Amygdala (tissue), 56 donors: ENCODE measurements at regions not wholly inside any gene's neighbourhood (a gene's known extent, or its start where the extent isn't known, plus 50 kb on each side); places are given as distances from the start of the nearest gene placed in this dataset.

Experiments
- DNase-seq, 56 donors: peaks; one replicate each; lab custom pipeline; 2025; lab: John Stamatoyannopoulos, UW

- DNase-seq = no peak
Measured at GRCh38 chr9:29685531-29685930, 2112.2 kb upstream of the C9orf72 start.

- no peak for DNase-seq
Measured at GRCh38 chr9:29691145-29691544, 2117.9 kb upstream of the C9orf72 start.

GRCh38 chr9:29691758-29692407 is 2118.6 kb upstream of the C9orf72 start:
- peak in 5 of 56 donors; percentile 0 to 22 (median 4) for DNase-seq

GRCh38 chr9:29697011-29697410 is 2123.7 kb upstream of the C9orf72 start:
- DNase-seq = no peak

- no peak for DNase-seq
Measured at GRCh38 chr9:29701559-29701958, 2128.3 kb upstream of the C9orf72 start.

GRCh38 chr9:29701971-29702370 is 2128.7 kb upstream of the C9orf72 start:
- no peak for DNase-seq

- no peak for DNase-seq
Measured at GRCh38 chr9:29714860-29715259, 2141.6 kb upstream of the C9orf72 start.

- no peak for DNase-seq
Measured at GRCh38 chr9:29717631-29718030, 2144.3 kb upstream of the C9orf72 start.

GRCh38 chr9:29730163-29730562 is 2156.9 kb upstream of the C9orf72 start:
- DNase-seq = no peak

GRCh38 chr9:29740518-29740917 is 2167.2 kb upstream of the C9orf72 start:
- DNase-seq = no peak

- DNase-seq = no peak
Measured at GRCh38 chr9:29741169-29741568, 2167.9 kb upstream of the C9orf72 start.

- no peak for DNase-seq
Measured at GRCh38 chr9:29750062-29750461, 2176.8 kb upstream of the C9orf72 start.

GRCh38 chr9:29751226-29751625 is 2177.9 kb upstream of the C9orf72 start:
- DNase-seq = no peak

GRCh38 chr9:29753638-29754037 is 2180.4 kb upstream of the C9orf72 start:
- no peak for DNase-seq

- DNase-seq = no peak
Measured at GRCh38 chr9:29769019-29769418, 2195.7 kb upstream of the C9orf72 start.

- DNase-seq = no peak
Measured at GRCh38 chr9:29773676-29774075, 2200.4 kb upstream of the C9orf72 start.

GRCh38 chr9:29775491-29775890 is 2202.2 kb upstream of the C9orf72 start:
- no peak for DNase-seq

GRCh38 chr9:29778281-29778849 is 2205.1 kb upstream of the C9orf72 start:
- DNase-seq = no peak

- DNase-seq = no peak
Measured at GRCh38 chr9:29793970-29794369, 2220.7 kb upstream of the C9orf72 start.

- no peak for DNase-seq
Measured at GRCh38 chr9:29796291-29796952, 2223.1 kb upstream of the C9orf72 start.

GRCh38 chr9:29798599-29798998 is 2225.3 kb upstream of the C9orf72 start:
- DNase-seq = no peak

GRCh38 chr9:29799227-29799626 is 2225.9 kb upstream of the C9orf72 start:
- DNase-seq = no peak
